ENCODE measurements at regions not wholly inside any gene's neighbourhood (a gene's known extent, or its start where the extent isn't known, plus 50 kb on each side); places are given as distances from the start of the nearest gene placed in this dataset.

DNA sequence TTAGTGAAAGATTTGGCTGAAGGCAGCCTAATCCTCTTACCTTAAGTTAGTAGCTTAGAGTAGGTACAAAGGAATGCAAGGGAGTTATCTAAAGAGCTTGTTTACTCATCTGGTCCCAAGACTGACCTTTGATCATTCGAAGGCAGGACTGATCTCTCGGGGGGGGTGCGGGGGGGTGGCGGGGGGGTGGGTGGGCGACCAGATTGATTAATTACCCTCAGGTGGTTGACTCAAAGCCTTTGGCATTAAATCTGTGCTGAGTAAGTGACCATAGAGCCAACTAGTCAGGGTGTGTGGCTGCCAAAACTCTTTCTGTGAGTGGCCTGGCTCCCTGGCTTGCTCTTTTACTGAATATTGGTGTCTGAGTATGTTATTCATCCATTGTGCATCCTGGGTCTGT, 731.9 kb upstream of the FBXO33 start:
- no peaks in the 10 kb centered on the region for H3K36me3 ChIP-seq (ENCODE audit: insufficient read depth, low read depth, low read length)
- H3K27me3 ChIP-seq (ENCODE audit: insufficient read depth, low read length) = no peaks in the 10 kb centered on the region
- no peaks in the 10 kb centered on the region for H3K4me1 ChIP-seq (ENCODE audit: insufficient read depth, low read length)
- no peak overlapping the region for H3K4me3 ChIP-seq (ENCODE audit: low read length)
- H3K27ac ChIP-seq (ENCODE audit: low read length) = no peak overlapping the region
- H3K9ac ChIP-seq (ENCODE audit: low read depth, low read length) = no peak overlapping the region
- peaks cover 34% of the 10 kb centered on the region for H3K9me3 ChIP-seq (ENCODE audit: insufficient read depth, low read depth, low read length)

DNA sequence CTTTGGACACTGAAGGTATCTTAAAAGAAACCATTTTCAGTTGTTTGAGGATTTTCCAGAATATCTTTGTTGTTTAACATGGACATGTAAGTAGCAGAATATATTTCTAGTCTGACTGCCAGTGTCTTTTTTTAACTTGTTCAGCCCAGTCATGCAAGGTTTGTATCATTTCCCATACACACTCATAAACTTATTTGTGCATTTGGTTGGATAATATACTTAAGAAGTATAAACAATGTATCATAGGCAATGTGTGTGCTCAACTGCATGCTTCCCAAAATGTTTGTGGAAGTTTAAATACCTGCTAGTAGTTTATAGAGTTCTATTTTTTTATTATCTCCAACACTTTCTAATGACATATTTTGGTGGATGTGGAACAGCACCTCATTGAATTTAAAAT, 707.4 kb upstream of the FBXO33 start:
- no peaks in the 10 kb centered on the region for H3K9me3 ChIP-seq (ENCODE audit: insufficient read depth, low read depth, low read length)
- no peak overlapping the region for H3K9ac ChIP-seq (ENCODE audit: low read depth, low read length)
- no peak overlapping the region for H3K27ac ChIP-seq (ENCODE audit: low read length)
- no peak overlapping the region for H3K4me3 ChIP-seq (ENCODE audit: low read length)
- H3K4me1 ChIP-seq (ENCODE audit: insufficient read depth, low read length) = no peaks in the 10 kb centered on the region
- H3K27me3 ChIP-seq (ENCODE audit: insufficient read depth, low read length) = no peaks in the 10 kb centered on the region
- H3K36me3 ChIP-seq (ENCODE audit: insufficient read depth, low read depth, low read length) = no peaks in the 10 kb centered on the region

DNA sequence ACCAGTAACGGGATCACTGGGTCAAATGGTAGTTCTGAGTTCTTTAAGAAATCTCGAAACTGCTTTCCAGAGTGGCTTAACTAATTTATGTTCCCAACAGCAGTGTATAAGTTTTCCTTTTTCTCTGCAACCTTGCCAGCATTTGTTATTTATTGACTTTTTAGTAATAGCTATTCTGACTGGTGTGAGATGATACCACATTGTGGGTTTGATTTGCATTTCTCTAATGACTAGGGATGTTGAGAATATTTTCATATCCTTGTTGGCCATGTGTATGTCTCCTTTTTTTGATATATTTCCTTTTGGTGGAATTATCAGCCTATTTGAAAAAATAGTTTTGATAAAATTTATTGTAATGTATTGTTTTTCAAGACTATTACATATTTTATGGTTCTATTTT, 701.2 kb upstream of the FBXO33 start:
- H3K9ac ChIP-seq (ENCODE audit: low read depth, low read length) = no peak overlapping the region
- no peaks in the 10 kb centered on the region for H3K36me3 ChIP-seq (ENCODE audit: insufficient read depth, low read depth, low read length)
- no peak overlapping the region for H3K4me3 ChIP-seq (ENCODE audit: low read length)
- no peaks in the 10 kb centered on the region for H3K4me1 ChIP-seq (ENCODE audit: insufficient read depth, low read length)
- no peak overlapping the region for H3K27ac ChIP-seq (ENCODE audit: low read length)
- no peaks in the 10 kb centered on the region for H3K9me3 ChIP-seq (ENCODE audit: insufficient read depth, low read depth, low read length)
- no peaks in the 10 kb centered on the region for H3K27me3 ChIP-seq (ENCODE audit: insufficient read depth, low read length)

DNA sequence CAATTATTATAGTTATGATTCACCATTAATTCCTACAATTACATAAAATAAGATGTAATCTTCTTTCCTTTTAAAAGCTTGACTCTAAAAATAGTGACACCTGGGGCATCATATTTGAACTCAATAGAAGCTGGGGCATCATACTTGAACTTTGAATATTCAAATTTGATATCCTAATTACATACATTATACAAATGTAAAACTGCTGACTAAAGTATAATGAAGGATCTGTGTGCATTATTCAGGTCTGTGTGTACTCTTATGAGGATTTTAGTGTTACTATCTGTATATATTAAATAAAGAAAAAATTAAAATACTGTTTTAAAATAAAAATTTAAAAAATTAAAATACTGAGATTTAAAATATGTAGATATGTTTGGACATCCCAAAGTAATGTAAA, 696.9 kb upstream of the FBXO33 start:
- no peaks in the 10 kb centered on the region for H3K4me1 ChIP-seq (ENCODE audit: insufficient read depth, low read length)
- H3K9ac ChIP-seq (ENCODE audit: low read depth, low read length) = no peak overlapping the region
- H3K9me3 ChIP-seq (ENCODE audit: insufficient read depth, low read depth, low read length) = no peaks in the 10 kb centered on the region
- no peak overlapping the region for H3K27ac ChIP-seq (ENCODE audit: low read length)
- no peaks in the 10 kb centered on the region for H3K27me3 ChIP-seq (ENCODE audit: insufficient read depth, low read length)
- H3K36me3 ChIP-seq (ENCODE audit: insufficient read depth, low read depth, low read length) = no peaks in the 10 kb centered on the region
- H3K4me3 ChIP-seq (ENCODE audit: low read length) = no peak overlapping the region

DNA sequence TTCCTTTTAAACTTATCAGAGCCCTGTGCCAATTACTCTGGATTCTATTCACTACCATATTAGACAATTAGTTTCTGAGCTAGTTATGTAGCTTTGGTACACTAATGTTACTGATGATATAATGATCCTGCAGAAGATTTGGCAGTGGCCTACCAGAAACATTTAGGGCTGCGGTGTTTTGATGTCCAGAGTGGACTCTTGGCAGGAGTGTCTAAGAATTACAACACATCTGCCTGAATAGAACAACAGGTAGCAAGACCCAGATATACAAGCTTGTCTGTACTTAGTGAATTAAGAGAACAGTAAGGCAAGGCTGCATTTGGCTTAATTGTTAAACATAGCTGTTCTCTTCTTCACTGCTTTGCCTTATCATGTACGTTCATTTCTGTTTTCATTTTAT, 691.6 kb upstream of the FBXO33 start:
- no peaks in the 10 kb centered on the region for H3K36me3 ChIP-seq (ENCODE audit: insufficient read depth, low read depth, low read length)
- no peaks in the 10 kb centered on the region for H3K9me3 ChIP-seq (ENCODE audit: insufficient read depth, low read depth, low read length)
- H3K27ac ChIP-seq (ENCODE audit: low read length) = no peak overlapping the region
- H3K4me3 ChIP-seq (ENCODE audit: low read length) = no peak overlapping the region
- peaks cover 3% of the 10 kb centered on the region; the same call in 1 of the 2 replicates for H3K4me1 ChIP-seq (ENCODE audit: insufficient read depth, low read length)
- no peaks in the 10 kb centered on the region for H3K27me3 ChIP-seq (ENCODE audit: insufficient read depth, low read length)
- H3K9ac ChIP-seq (ENCODE audit: low read depth, low read length) = no peak overlapping the region

DNA sequence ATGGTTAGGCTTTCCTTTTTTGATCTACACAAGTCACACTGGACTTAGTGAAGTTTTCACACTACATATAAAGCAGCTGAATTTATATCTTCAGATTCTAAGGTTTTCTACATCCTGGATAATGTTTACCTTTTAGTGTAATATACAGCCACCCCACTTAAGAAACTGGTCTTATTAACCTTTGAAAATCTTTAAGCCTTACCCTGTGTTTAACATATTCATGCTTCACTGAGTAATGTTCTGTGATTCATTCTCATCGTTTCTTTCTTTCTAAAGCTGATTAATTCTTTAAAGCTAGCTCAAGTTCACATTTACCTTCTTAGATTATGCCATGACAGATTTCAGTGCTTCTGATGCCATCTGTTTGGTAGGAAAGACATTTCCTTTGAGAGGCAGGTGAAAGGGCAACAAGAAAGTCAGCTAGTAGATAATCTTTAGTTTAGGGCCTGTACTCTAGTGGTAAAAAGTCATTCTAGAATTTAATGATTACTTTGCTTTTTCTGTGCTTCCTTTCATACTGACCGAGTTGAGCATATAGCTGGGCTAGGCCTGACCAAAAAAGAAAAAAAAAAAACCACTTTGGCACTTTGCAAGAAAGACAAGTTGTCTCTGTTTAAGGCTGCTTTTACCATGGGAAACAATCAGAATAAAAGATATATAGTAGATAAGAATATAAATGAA, 690.9 kb upstream of the FBXO33 start:
- no peak overlapping the region for H3K27ac ChIP-seq (ENCODE audit: low read length)
- H3K4me3 ChIP-seq (ENCODE audit: low read length) = peak overlapping the region; percentile 46
- peaks cover 3% of the 10 kb centered on the region; the same call in 1 of the 2 replicates for H3K4me1 ChIP-seq (ENCODE audit: insufficient read depth, low read length)

DNA sequence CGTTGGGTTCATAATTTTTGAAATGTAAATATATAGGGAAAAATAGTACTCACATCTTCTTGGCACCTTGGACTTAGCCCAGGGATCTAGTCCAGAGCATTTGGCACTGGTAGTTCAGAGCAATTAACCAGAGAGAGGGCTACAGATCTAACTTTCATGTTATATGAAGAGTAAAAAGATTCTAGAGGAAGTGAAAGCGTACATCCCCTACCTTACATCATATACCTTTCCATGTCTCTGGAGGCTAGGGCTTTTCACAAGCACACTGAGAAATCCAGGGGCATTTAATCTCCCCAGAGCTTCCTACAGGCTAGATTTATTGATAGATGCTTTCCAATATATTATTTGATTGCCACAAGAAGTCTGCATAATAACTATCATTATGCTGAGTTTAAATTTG, 687.5 kb upstream of the FBXO33 start:
- Histone ChIP-seq H3K36me3 (ENCODE audit: insufficient read depth, low read depth, low read length) (no peaks in the 10 kb centered on the region), H3K9me3 (ENCODE audit: insufficient read depth, low read depth, low read length) (no peaks in the 10 kb centered on the region), H3K4me1 (ENCODE audit: insufficient read depth, low read length) (peaks cover 3% of the 10 kb centered on the region; the same call in 1 of the 2 replicates), H3K4me3 (ENCODE audit: low read length) (no peak overlapping the region), H3K27me3 (ENCODE audit: insufficient read depth, low read length) (no peaks in the 10 kb centered on the region), H3K27ac (ENCODE audit: low read length) (no peak overlapping the region), H3K9ac (ENCODE audit: low read depth, low read length) (no peak overlapping the region)

More for the DNA sequence above, 690.9 kb upstream of the FBXO33 start:
- Histone ChIP-seq H3K27me3 (ENCODE audit: insufficient read depth, low read length) (no peaks in the 10 kb centered on the region), H3K9me3 (ENCODE audit: insufficient read depth, low read depth, low read length) (no peaks in the 10 kb centered on the region), H3K9ac (ENCODE audit: low read depth, low read length) (no peak overlapping the region), H3K36me3 (ENCODE audit: insufficient read depth, low read depth, low read length) (no peaks in the 10 kb centered on the region)

DNA sequence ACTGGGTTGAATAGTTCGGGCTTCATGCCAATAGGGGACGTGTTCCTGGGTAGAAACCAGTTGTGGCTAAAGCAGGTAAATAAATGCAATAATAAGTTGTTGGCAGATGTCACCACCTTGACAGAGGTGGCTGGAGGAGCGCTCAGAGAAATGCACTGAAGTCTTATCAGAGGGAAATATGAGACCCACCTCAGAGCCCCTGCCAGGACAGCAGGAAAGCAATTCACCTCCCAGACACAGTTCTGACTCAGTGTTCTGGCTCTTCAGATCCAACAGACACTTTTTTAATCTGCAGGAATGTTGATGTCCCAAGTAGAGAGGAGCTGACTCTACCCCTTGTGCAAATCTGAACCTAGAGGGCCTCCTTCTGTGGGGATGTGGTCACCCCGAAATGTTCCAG, 687.1 kb upstream of the FBXO33 start:
- Histone ChIP-seq H3K9ac (ENCODE audit: low read depth, low read length) (no peak overlapping the region), H3K4me1 (ENCODE audit: insufficient read depth, low read length) (peaks cover 3% of the 10 kb centered on the region; the same call in 1 of the 2 replicates), H3K9me3 (ENCODE audit: insufficient read depth, low read depth, low read length) (no peaks in the 10 kb centered on the region), H3K27ac (ENCODE audit: low read length) (no peak overlapping the region), H3K36me3 (ENCODE audit: insufficient read depth, low read depth, low read length) (no peaks in the 10 kb centered on the region), H3K4me3 (ENCODE audit: low read length) (no peak overlapping the region), H3K27me3 (ENCODE audit: insufficient read depth, low read length) (no peaks in the 10 kb centered on the region)

DNA sequence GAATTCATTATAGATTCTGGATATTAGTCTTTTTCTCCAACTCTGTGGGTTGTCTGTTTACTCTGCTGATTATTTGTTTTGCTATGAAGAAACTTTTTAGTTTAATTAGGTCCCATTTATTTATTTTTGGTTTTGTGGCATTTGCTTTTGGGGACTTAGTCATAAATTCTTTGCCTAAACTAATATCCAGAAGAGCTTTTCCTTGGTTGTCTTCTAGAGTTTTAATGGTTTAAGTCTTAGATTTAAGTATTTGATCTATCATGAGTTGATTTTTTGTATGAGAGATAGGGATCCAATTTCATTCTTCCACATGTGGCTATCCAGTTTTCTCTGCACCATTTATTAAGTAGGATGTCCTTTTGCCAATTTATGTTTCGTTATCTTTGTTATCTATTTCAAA, 683.4 kb upstream of the FBXO33 start:
- no peak overlapping the region for H3K27ac ChIP-seq (ENCODE audit: low read length)
- H3K9me3 ChIP-seq (ENCODE audit: insufficient read depth, low read depth, low read length) = no peaks in the 10 kb centered on the region
- H3K27me3 ChIP-seq (ENCODE audit: insufficient read depth, low read length) = no peaks in the 10 kb centered on the region
- H3K4me1 ChIP-seq (ENCODE audit: insufficient read depth, low read length) = no peaks in the 10 kb centered on the region
- H3K4me3 ChIP-seq (ENCODE audit: low read length) = no peak overlapping the region
- H3K9ac ChIP-seq (ENCODE audit: low read depth, low read length) = no peak overlapping the region
- H3K36me3 ChIP-seq (ENCODE audit: insufficient read depth, low read depth, low read length) = no peaks in the 10 kb centered on the region

DNA sequence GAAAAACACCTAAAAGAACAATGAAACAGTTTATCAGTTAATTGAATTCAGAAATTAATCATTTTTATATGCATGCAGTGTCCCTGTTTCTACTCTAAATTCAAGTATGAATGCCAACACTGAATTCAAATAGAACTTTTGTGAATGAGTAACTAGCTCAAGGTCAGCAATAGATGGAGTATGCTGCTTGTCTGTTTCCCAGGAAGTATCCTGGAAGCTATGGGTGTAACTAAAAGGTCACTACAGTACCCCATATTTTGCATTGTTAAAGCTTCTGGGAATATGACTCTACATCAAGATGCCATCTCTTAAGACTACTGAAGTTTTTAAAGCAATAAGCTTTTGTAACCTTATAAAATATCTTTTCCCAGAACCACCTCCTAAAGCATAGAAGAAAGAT, 681.4 kb upstream of the FBXO33 start:
- no peaks in the 10 kb centered on the region for H3K27me3 ChIP-seq (ENCODE audit: insufficient read depth, low read length)
- no peak overlapping the region for H3K4me3 ChIP-seq (ENCODE audit: low read length)
- no peaks in the 10 kb centered on the region for H3K9me3 ChIP-seq (ENCODE audit: insufficient read depth, low read depth, low read length)
- H3K9ac ChIP-seq (ENCODE audit: low read depth, low read length) = no peak overlapping the region
- no peaks in the 10 kb centered on the region for H3K4me1 ChIP-seq (ENCODE audit: insufficient read depth, low read length)
- H3K27ac ChIP-seq (ENCODE audit: low read length) = no peak overlapping the region
- H3K36me3 ChIP-seq (ENCODE audit: insufficient read depth, low read depth, low read length) = no peaks in the 10 kb centered on the region

DNA sequence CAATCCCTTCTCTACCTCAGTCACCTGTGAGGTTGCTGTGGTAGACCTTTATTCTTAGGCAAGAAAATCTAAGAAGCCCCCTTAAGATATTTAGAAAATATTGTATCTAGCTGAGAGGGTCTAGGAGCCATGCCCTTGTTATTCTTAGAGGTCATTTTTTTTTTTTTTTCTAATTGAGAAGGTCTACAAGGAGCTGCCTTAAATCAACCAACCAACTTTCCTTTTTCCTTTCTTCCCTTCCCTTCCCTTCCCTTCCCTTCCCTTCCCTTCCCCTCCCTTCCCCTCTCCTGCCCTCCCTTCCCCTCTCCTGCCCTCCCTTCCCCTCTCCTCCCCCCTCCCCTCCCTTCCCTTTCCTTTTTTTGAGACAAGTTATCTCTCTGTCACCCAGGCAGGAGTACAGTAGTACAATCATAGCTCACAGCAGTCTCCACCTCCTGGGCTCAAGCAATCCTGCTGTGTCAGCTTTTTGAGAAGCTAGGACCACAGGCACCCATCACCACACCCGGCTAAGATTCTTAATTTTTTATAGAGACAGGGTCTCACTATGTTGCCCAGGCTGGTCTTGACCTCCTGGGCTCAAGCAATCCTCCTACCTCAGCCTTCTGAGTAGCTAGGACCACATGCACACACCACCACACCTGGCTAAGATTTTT, 668.4 kb upstream of the FBXO33 start:
- Histone ChIP-seq H3K36me3 (ENCODE audit: insufficient read depth, low read depth, low read length) (no peaks in the 10 kb centered on the region), H3K4me3 (ENCODE audit: low read length) (no peak overlapping the region), H3K27ac (ENCODE audit: low read length) (no peak overlapping the region), H3K27me3 (ENCODE audit: insufficient read depth, low read length) (no peaks in the 10 kb centered on the region), H3K4me1 (ENCODE audit: insufficient read depth, low read length) (no peaks in the 10 kb centered on the region), H3K9ac (ENCODE audit: low read depth, low read length) (no peak overlapping the region), H3K9me3 (ENCODE audit: insufficient read depth, low read depth, low read length) (no peaks in the 10 kb centered on the region)

DNA sequence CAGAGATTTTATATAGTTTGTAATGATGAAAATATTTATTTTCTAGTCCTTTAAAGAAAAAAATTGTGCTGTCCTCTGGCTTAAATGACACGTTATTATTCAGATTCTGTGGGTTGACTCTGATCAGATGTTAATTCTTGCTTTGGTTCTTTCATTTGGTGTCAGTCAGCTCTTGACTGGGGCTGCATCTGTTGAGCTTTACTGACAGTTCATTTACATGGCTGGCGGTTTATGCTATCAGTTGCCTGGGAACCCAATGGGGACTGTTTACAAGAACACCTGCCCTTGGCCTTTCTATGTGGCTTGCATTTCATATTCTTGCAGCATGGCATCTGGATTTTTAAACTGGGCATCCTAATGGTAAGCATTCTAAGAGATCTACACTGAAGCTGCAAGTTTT, 667.1 kb upstream of the FBXO33 start:
- Histone ChIP-seq H3K36me3 (ENCODE audit: insufficient read depth, low read depth, low read length) (no peaks in the 10 kb centered on the region), H3K27me3 (ENCODE audit: insufficient read depth, low read length) (no peaks in the 10 kb centered on the region), H3K9me3 (ENCODE audit: insufficient read depth, low read depth, low read length) (no peaks in the 10 kb centered on the region), H3K27ac (ENCODE audit: low read length) (no peak overlapping the region), H3K4me3 (ENCODE audit: low read length) (no peak overlapping the region), H3K9ac (ENCODE audit: low read depth, low read length) (no peak overlapping the region), H3K4me1 (ENCODE audit: insufficient read depth, low read length) (no peaks in the 10 kb centered on the region)
